ENCODE measurements at regions not wholly inside any gene's neighbourhood (a gene's known extent, or its start where the extent isn't known, plus 50 kb on each side); places are given as distances from the start of the nearest gene placed in this dataset.
"Not testable (repeated sequence)": the region's sequence is repeated elsewhere in the genome, so short reads cannot be mapped to it uniquely, and the experiment has no call there.

GRCh38 chr7:57244345-57244980, 112.2 kb upstream of the ZNF479 start:
- H3K4me3 ChIP-seq (ENCODE audit: control extremely low read depth in 1 of 5, extremely low read depth in 1 of 5, insufficient read depth in 1 of 5, low read depth in 2 of 5, low read length in 4 of 5); H3K9ac ChIP-seq (ENCODE audit: low read length); H3K4me1 ChIP-seq (ENCODE audit: control insufficient read depth in 2 of 2, insufficient read depth in 2 of 2, low read length in 2 of 2); H3K27me3 Mint-ChIP-seq; H3K4me2 ChIP-seq (replicated peaks; ENCODE audit: low read depth, low read length, poor library complexity, severe bottlenecking); H3K4me1 Mint-ChIP-seq; POLR2A ChIA-PET; H4K20me1 ChIP-seq (ENCODE audit: control insufficient read depth, insufficient read depth, low read length, poor library complexity, severe bottlenecking); H3K79me2 ChIP-seq (ENCODE audit: control insufficient read depth, insufficient read depth, low read length); DNase-seq; H2AFZ ChIP-seq (ENCODE audit: insufficient read depth, low read depth, low read length, poor library complexity, severe bottlenecking); intact Hi-C loops (cut with micrococcal nuclease); CTCF ChIA-PET; H3K27ac ChIP-seq (ENCODE audit: low read length in 2 of 2); H3K27ac Mint-ChIP-seq; H3K36me3 ChIP-seq (replicated peaks in 1 of 2; ENCODE audit: control extremely low read depth in 1 of 2, control insufficient read depth in 1 of 2, extremely low read depth in 1 of 2, insufficient read depth in 2 of 2, low read length in 1 of 2); H3K4me3 Mint-ChIP-seq; H3K27me3 ChIP-seq (replicated peaks in 1 of 4; ENCODE audit: control extremely low read depth in 1 of 4, control insufficient read depth in 3 of 4, insufficient read depth in 4 of 4, low read length in 3 of 4); ATAC-seq (ENCODE audit: low read depth): not testable (repeated sequence)
- 83% methylated on average over 8 of the region's 11 CpGs for WGBS (ENCODE audit: insufficient coverage)
- peaks cover 17% of the 10 kb centered on the region for H3K9me3 Mint-ChIP-seq (ENCODE audit: insufficient read depth)
- H3K9me3 ChIP-seq (ENCODE audit: control extremely low read depth in 1 of 3, control insufficient read depth in 2 of 3, insufficient read depth in 1 of 3, low read length in 2 of 3): peaks cover 0 to 60% (median 2%) of the 10 kb centered on the region in 3 donors

GRCh38 chr7:57245206-57245605, 113.0 kb upstream of the ZNF479 start:
- TF ChIP-seq CTCF (IDR thresholded peaks at IDR 0.05): no peak
- POLR2A ChIA-PET: no interaction called here
- Histone ChIP-seq H3K9me3 (ENCODE audit: control extremely low read depth in 1 of 3, control insufficient read depth in 2 of 3, insufficient read depth in 1 of 3, low read length in 2 of 3) (peaks cover 0 to 61% (median 2%) of the 10 kb centered on the region in 3 donors), H2AFZ (ENCODE audit: insufficient read depth, low read depth, low read length, poor library complexity, severe bottlenecking) (no peak overlapping the region), H3K9ac (ENCODE audit: low read length) (no peak overlapping the region), H3K79me2 (ENCODE audit: control insufficient read depth, insufficient read depth, low read length) (no peaks in the 10 kb centered on the region), H4K20me1 (ENCODE audit: control insufficient read depth, insufficient read depth, low read length, poor library complexity, severe bottlenecking) (no peaks in the 10 kb centered on the region), H3K4me3 (ENCODE audit: control extremely low read depth in 1 of 5, extremely low read depth in 1 of 5, insufficient read depth in 1 of 5, low read depth in 2 of 5, low read length in 4 of 5) (no peak overlapping the region), H3K4me2 (replicated peaks; ENCODE audit: low read depth, low read length, poor library complexity, severe bottlenecking) (no peak overlapping the region), H3K4me1 (ENCODE audit: control insufficient read depth in 2 of 2, insufficient read depth in 2 of 2, low read length in 2 of 2) (no peaks in the 10 kb centered on the region), H3K36me3 (replicated peaks in 1 of 2; ENCODE audit: control extremely low read depth in 1 of 2, control insufficient read depth in 1 of 2, extremely low read depth in 1 of 2, insufficient read depth in 2 of 2, low read length in 1 of 2) (no peaks in the 10 kb centered on the region), H3K27ac (ENCODE audit: low read length in 2 of 2) (no peak overlapping the region), H3K27me3 (replicated peaks in 1 of 4; ENCODE audit: control extremely low read depth in 1 of 4, control insufficient read depth in 3 of 4, insufficient read depth in 4 of 4, low read length in 3 of 4) (no peaks in the 10 kb centered on the region)
- intact Hi-C loops (cut with micrococcal nuclease): no loop called here
- WGBS (ENCODE audit: insufficient coverage): 65% methylated on average over 2 of the region's 4 CpGs
- DNase-seq: no peak
- no peak for ATAC-seq (ENCODE audit: low read depth)
- no peaks in the 10 kb centered on the region for H3K27me3 Mint-ChIP-seq
- no peak overlapping the region for H3K4me3 Mint-ChIP-seq
- CTCF ChIA-PET: no interaction called here
- no peak overlapping the region for H3K27ac Mint-ChIP-seq
- H3K9me3 Mint-ChIP-seq (ENCODE audit: insufficient read depth): peaks cover 17% of the 10 kb centered on the region
- H3K4me1 Mint-ChIP-seq: no peaks in the 10 kb centered on the region
